Fibroblast of pulmonary artery (primary cell): ENCODE measurements at regions not wholly inside any gene's neighbourhood (a gene's known extent, or its start where the extent isn't known, plus 50 kb on each side); places are given as distances from the start of the nearest gene placed in this dataset.

Experiments used
- DNase-seq: peaks from one replicate; pipeline ENCODE4 v3.0.0-alpha.2; 2010; ENCODE audit warnings: low read depth
- H3K4me3 ChIP-seq: replicated peaks from 2 replicates; pipeline ENCODE4 v1.5.1; 2011; ENCODE audit warnings: low read depth, mild to moderate bottlenecking, control low read depth, low read length, moderate library complexity
- TF ChIP-seq, protein P1 (sequence below): IDR thresholded peaks from 2 replicates; pipeline ENCODE4 v1.5.1; 2011; ENCODE audit warnings: mild to moderate bottlenecking, control low read depth, low read length, inconsistent platforms; ENCODE audit errors: missing control alignments

DNA sequence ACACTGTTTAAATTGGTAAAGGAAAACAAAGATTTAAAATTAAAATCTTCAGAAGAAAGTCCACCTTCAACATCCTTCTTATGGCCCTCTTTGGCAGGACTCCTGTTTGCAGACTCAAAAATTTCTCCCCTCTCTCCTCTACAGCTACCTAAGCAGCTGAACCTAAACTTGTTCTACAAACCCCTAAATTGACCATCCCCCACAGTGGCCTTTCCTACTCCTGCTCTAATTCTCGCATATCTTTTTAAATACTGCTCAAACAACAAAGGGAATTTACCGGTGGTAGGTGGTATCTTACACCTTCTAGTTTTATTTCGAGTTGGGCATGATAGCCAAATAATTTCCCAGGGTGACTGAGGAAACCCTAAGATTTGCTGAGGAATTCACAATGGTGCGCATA is 53.5 kb upstream of the PDC start:
- no peak for DNase-seq
- H3K4me3 ChIP-seq = no peak overlapping the region
- TF ChIP-seq, protein P1, sequence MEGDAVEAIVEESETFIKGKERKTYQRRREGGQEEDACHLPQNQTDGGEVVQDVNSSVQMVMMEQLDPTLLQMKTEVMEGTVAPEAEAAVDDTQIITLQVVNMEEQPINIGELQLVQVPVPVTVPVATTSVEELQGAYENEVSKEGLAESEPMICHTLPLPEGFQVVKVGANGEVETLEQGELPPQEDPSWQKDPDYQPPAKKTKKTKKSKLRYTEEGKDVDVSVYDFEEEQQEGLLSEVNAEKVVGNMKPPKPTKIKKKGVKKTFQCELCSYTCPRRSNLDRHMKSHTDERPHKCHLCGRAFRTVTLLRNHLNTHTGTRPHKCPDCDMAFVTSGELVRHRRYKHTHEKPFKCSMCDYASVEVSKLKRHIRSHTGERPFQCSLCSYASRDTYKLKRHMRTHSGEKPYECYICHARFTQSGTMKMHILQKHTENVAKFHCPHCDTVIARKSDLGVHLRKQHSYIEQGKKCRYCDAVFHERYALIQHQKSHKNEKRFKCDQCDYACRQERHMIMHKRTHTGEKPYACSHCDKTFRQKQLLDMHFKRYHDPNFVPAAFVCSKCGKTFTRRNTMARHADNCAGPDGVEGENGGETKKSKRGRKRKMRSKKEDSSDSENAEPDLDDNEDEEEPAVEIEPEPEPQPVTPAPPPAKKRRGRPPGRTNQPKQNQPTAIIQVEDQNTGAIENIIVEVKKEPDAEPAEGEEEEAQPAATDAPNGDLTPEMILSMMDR = no peak

DNA sequence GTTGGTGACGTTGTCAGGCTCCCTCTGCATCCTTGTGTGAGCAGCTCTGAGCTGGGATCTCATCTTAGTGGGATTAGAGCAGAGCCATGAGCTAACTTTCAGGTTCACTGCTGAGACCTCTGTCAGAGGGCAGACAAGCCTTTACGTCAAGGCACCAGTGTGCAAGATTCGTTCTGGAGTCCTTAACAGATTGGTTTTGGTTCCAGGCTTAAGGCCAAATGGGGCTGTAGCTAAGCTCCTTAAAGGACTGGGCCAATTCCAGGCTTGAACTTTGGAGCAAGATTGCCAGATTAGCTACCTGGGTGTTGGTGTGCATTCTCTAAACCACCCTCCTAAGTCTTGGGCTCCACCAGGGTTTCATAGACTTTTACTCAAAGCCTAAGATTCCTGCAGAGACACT is 52.6 kb upstream of the PDC start:
- DNase-seq = no peak
- TF ChIP-seq, protein P1 = no peak

DNA sequence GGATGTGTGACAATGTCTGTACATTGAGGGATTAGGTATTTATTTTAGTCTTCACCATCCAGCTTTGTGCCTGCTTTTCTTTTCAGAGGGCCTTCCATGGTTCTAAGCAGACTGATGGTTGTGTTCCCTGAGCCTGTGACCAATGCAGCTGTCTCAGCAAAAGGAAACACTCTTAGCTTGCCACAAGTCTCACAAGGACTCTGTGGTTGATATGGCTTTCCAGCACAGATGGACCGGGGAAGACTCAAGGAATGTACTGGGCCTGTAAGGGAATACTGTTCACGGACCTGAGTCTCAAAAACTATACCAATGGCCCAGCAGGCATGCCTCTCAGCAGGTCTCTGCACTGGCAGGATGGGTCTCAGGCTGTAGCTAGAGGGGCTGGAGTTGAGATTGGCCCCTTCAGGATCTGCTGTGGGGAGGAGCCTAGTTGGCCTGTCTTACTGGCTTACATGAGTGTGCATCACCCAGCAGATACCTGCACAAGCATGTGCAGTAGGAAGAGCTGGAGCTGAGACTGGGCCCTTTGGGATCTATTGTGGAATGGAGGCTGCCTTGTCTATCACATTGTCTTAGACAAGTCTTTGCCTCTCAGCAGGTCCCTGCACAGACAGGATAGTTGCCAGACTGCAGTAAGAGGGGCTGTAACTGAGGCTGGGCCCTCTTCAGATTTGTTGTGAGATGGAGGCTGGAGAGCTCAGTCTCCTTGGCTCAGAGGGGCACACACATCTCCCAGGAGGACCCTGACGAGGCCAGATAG is 52.0 kb upstream of the PDC start:
- H3K4me3 ChIP-seq = no peak overlapping the region
- DNase-seq = no peak
- TF ChIP-seq, protein P1 = no peak

More for the DNA sequence above, 52.6 kb upstream of the PDC start:
- no peak overlapping the region for H3K4me3 ChIP-seq

DNA sequence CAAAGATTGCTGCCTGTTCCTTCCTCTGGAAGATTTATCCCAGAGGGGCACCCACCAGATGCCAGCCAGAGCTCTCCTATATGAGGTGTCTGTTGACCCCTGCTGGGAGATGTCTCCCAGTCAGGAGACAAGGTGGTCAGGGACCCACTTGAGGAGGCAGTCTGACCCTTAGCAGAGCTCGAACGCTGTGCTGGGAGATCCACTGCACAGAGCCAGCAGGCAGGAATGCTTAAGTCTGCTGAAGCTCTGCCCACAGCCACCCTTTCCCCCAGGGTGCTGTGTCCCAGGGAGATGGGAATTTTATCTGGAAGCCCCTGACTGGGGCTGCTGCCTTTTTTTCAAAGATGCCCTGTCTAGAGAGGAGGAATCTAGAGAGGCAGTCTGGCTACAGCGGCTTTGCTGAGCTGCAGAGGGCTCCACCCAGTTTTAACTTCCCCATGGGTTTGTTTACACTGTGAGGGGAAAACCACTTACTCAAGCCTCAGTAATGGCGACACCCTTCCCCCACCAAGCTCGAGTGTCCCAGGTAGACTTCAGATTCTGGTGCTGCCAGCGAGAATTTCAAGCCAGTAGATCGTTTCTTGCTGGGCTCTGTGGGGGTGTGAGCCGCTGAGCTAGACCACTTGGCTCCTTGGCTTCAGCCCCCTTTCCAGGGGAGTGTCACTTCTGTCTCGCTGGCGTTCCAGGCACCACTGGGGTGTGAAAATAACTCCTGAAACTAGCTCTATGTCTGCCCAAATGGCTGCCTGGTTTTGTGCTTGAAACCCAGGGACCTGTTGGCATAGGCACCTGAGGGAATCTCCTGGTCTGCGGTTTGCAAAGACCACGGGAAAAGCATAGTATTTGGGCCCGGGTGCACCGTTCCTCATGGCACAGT is 51.1 kb upstream of the PDC start:
- TF ChIP-seq, protein P1 = no peak
- no peak overlapping the region for H3K4me3 ChIP-seq
- DNase-seq = no peak
